HepG2 (cell line): ENCODE measurements at regions not wholly inside any gene's neighbourhood (a gene's known extent, or its start where the extent isn't known, plus 50 kb on each side); places are given as distances from the start of the nearest gene placed in this dataset.

Experiments used
- ATAC-seq: fragments of 200-7000 bp; cut with Tn5 transposase; 3 replicates; pipeline ENCODE4 v1.9.1; 2020; ENCODE audit warnings: mild to moderate bottlenecking, moderate library complexity
- BruUV-seq: library from RNA; stranded (reverse); fragments of 400-500 nt; replicated peaks from 2 replicates; lab custom pipeline; 2021; lab: Mats Ljungman, UMichigan
- CTCF ChIA-PET: fragments of 300-600 bp; formaldehyde crosslinking; extraction: SDS; loops from one replicate; lab custom pipeline; 2021; ENCODE audit warnings: low total read pairs, inconsistent platforms, low intra/inter-chr PET ratio; lab: Yijun Ruan, JAX
- POLR2A ChIA-PET: fragments of 350-600 bp; sonication (Branson Sonifier 250); formaldehyde crosslinking; loops from one replicate; lab custom pipeline; 2020; ENCODE audit warnings: antibody characterized with exemption, inconsistent platforms; lab: Yijun Ruan, JAX
- DNase-seq: peaks from one replicate; pipeline ENCODE4 v3.0.0-alpha.2; 2015; ENCODE audit warnings: low spot score
- FAIRE-seq: peaks from 3 replicates; lab custom pipeline; 2011; peaks lifted over from hg19 to GRCh38; lab: Jason Lieb, UNC
- H2AFZ ChIP-seq: one replicate; pipeline ENCODE4 v1.6.1; 2011; ENCODE audit warnings: low read length, inconsistent platforms
- H3K27ac ChIP-seq: fragments of 300-600 bp; 3 replicates; pipeline ENCODE4 v1.8.0; 2011; ENCODE audit warnings: mixed run types, mild to moderate bottlenecking, mixed read lengths, low read length, inconsistent platforms; ENCODE audit not compliant: insufficient read depth; ENCODE audit errors: extremely low read length
- H3K27me3 ChIP-seq, 2 experiments: fragments of 200-600 bp in 1 of 2; 2 replicates in 1 of 2; 3 replicates in 1 of 2; pipeline versions ENCODE4 v1.6.0 to v1.8.0; 2011; ENCODE audit warnings: low read length in 2 of 2, mild to moderate bottlenecking in 2 of 2, moderate library complexity in 2 of 2, inconsistent platforms in 1 of 2; ENCODE audit not compliant: insufficient read depth in 2 of 2, control insufficient read depth in 1 of 2
- H3K36me3 ChIP-seq, 2 experiments: fragments of 200-600 bp in 1 of 2; replicated peaks in 1 of 2; 2 replicates in 1 of 2; 3 replicates in 1 of 2; pipeline versions ENCODE4 v1.5.1 to v1.8.0; 2011; ENCODE audit warnings: low read length in 2 of 2, inconsistent platforms in 1 of 2; ENCODE audit not compliant: insufficient read depth in 2 of 2, control insufficient read depth in 1 of 2
- H3K4me1 ChIP-seq: 2 replicates; pipeline ENCODE4 v1.5.1; 2012; ENCODE audit warnings: low read length, inconsistent platforms; ENCODE audit not compliant: insufficient read depth
- H3K4me2 ChIP-seq: 2 replicates; pipeline ENCODE4 v1.6.0; 2011; ENCODE audit warnings: low read depth, low read length, inconsistent platforms
- H3K4me3 ChIP-seq, 3 experiments: fragments of 200-600 bp in 1 of 3; sonication (generic), shearing (Covaris generic) in 1 of 3; replicated peaks in 1 of 3; 2 replicates each; pipeline ENCODE4 v1.5.1; 2011 to 2016; ENCODE audit warnings: low read length in 3 of 3, inconsistent platforms in 2 of 3, low read depth in 2 of 3, mild to moderate bottlenecking in 2 of 3, control low read depth in 1 of 3, mixed read lengths in 1 of 3; ENCODE audit not compliant: insufficient read depth in 1 of 3
- H3K79me2 ChIP-seq: one replicate; pipeline ENCODE4 v1.6.1; 2011; ENCODE audit warnings: low read length, inconsistent platforms; ENCODE audit not compliant: insufficient read depth
- H3K9ac ChIP-seq: 2 replicates; pipeline ENCODE4 v1.6.0; 2011; ENCODE audit warnings: mild to moderate bottlenecking, low read depth, low read length, inconsistent platforms; ENCODE audit not compliant: insufficient read depth
- H3K9me3 ChIP-seq: 2 replicates; pipeline ENCODE4 v1.5.1; 2012; ENCODE audit warnings: mild to moderate bottlenecking, low read length
- H4K20me1 ChIP-seq: 2 replicates; pipeline ENCODE4 v1.6.0; 2011; ENCODE audit warnings: inconsistent platforms, mild to moderate bottlenecking, low read length, moderate library complexity; ENCODE audit not compliant: insufficient read depth
- ZNF850 ChIP-seq: sonication (generic); formaldehyde crosslinking; conservative IDR thresholded peaks from 2 replicates; pipeline ENCODE4 v1.9.0; 2021; ENCODE audit warnings: mild to moderate bottlenecking, missing genetic modification reagents
- WGBS: methylation state at CpG from one replicate; pipeline ENCODE4 v1.1.6; 2017; ENCODE audit warnings: low lambda C conversion rate; 5-methylcytosine and 5-hydroxymethylcytosine counted together
- in situ Hi-C: cut with HindIII; loops from 2 replicates; pipeline ENCODE4 v1.10.0; 2017; ENCODE audit warnings: low pct_unique_long_range_greater_than_20kb; ENCODE audit not compliant: extremely low pct_ligation_motif_present
- intact Hi-C: fragments of 100-400 bp; cut with micrococcal nuclease; formaldehyde crosslinking; loops from one replicate; pipeline ENCODE4 v1.10.0; 2022; ENCODE audit not compliant: unreplicated experiment
- TF ChIP-seq, protein P1 (sequence below): sonication (generic); formaldehyde crosslinking; IDR thresholded peaks from 2 replicates; pipeline ENCODE4 v1.5.0; 2020; ENCODE audit warnings: missing genetic modification reagents
- TF ChIP-seq, protein P2 (sequence below): sonication (generic); formaldehyde crosslinking; IDR thresholded peaks from 2 replicates; pipeline ENCODE4 v1.4.0; 2020; ENCODE audit warnings: mild to moderate bottlenecking, missing genetic modification reagents
- TF ChIP-seq, protein P3 (sequence below): sonication (generic); formaldehyde crosslinking; IDR thresholded peaks from 2 replicates; pipeline ENCODE4 v1.5.0; 2020; ENCODE audit warnings: missing genetic modification reagents
- TF ChIP-seq, protein P4 (sequence below): sonication (generic); formaldehyde crosslinking; IDR thresholded peaks from 2 replicates; pipeline ENCODE4 v1.4.0; 2020; ENCODE audit warnings: missing genetic modification reagents

DNA sequence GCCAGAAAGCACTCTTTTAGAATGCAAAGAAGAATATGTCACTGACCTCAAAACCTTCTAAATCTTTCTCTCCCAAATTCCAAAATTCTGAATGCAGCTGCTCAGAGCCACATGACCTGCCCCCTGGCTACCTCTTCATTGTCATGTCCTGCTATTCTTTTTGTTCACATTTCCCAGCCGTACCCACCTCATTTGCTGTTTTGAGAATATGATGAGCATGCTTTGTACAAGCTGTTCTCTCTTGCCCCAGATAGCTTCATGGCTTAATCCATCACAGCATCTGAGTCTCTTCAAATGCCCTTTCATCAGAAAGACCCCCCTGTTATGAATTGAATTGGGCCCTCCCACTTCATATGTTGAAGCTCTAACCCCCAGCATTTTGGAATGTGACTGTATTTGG lies 214.3 kb downstream of the KCNS3 start:
- no peaks in the 10 kb centered on the region for H4K20me1 ChIP-seq
- DNase-seq (no peak), ATAC-seq (no peak), FAIRE-seq (no peak)
- ChIA-PET POLR2A (no interaction called here), CTCF (no interaction called here)
- H3K79me2 ChIP-seq: no peaks in the 10 kb centered on the region
- H3K9ac ChIP-seq: no peak overlapping the region
- H2AFZ ChIP-seq: no peak overlapping the region
- no peaks in the 10 kb centered on the region for H3K4me1 ChIP-seq
- H3K27ac ChIP-seq: no peak overlapping the region
- intact Hi-C loops: no loop called here
- H3K4me2 ChIP-seq: no peak overlapping the region
- H3K27me3 ChIP-seq: 0 out of 5 replicates have a peak, but pooled peaks cover 0 to 3% of the 10 kb centered on the region in 2 experiments
- WGBS: 4% methylated on average over 1 of the region's 1 CpG
- no peaks in the 10 kb centered on the region for H3K9me3 ChIP-seq
- TF ChIP-seq, protein P1, sequence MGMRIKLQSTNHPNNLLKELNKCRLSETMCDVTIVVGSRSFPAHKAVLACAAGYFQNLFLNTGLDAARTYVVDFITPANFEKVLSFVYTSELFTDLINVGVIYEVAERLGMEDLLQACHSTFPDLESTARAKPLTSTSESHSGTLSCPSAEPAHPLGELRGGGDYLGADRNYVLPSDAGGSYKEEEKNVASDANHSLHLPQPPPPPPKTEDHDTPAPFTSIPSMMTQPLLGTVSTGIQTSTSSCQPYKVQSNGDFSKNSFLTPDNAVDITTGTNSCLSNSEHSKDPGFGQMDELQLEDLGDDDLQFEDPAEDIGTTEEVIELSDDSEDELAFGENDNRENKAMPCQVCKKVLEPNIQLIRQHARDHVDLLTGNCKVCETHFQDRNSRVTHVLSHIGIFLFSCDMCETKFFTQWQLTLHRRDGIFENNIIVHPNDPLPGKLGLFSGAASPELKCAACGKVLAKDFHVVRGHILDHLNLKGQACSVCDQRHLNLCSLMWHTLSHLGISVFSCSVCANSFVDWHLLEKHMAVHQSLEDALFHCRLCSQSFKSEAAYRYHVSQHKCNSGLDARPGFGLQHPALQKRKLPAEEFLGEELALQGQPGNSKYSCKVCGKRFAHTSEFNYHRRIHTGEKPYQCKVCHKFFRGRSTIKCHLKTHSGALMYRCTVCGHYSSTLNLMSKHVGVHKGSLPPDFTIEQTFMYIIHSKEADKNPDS (CRISPR knock-in tag): no peak
- TF ChIP-seq, protein P2, sequence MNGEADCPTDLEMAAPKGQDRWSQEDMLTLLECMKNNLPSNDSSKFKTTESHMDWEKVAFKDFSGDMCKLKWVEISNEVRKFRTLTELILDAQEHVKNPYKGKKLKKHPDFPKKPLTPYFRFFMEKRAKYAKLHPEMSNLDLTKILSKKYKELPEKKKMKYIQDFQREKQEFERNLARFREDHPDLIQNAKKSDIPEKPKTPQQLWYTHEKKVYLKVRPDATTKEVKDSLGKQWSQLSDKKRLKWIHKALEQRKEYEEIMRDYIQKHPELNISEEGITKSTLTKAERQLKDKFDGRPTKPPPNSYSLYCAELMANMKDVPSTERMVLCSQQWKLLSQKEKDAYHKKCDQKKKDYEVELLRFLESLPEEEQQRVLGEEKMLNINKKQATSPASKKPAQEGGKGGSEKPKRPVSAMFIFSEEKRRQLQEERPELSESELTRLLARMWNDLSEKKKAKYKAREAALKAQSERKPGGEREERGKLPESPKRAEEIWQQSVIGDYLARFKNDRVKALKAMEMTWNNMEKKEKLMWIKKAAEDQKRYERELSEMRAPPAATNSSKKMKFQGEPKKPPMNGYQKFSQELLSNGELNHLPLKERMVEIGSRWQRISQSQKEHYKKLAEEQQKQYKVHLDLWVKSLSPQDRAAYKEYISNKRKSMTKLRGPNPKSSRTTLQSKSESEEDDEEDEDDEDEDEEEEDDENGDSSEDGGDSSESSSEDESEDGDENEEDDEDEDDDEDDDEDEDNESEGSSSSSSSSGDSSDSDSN: no peak
- TF ChIP-seq, protein P3, sequence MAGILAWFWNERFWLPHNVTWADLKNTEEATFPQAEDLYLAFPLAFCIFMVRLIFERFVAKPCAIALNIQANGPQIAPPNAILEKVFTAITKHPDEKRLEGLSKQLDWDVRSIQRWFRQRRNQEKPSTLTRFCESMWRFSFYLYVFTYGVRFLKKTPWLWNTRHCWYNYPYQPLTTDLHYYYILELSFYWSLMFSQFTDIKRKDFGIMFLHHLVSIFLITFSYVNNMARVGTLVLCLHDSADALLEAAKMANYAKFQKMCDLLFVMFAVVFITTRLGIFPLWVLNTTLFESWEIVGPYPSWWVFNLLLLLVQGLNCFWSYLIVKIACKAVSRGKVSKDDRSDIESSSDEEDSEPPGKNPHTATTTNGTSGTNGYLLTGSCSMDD (CRISPR knock-in tag): no peak
- TF ChIP-seq ZNF850 (CRISPR knock-in tag): no peak
- TF ChIP-seq, protein P4, sequence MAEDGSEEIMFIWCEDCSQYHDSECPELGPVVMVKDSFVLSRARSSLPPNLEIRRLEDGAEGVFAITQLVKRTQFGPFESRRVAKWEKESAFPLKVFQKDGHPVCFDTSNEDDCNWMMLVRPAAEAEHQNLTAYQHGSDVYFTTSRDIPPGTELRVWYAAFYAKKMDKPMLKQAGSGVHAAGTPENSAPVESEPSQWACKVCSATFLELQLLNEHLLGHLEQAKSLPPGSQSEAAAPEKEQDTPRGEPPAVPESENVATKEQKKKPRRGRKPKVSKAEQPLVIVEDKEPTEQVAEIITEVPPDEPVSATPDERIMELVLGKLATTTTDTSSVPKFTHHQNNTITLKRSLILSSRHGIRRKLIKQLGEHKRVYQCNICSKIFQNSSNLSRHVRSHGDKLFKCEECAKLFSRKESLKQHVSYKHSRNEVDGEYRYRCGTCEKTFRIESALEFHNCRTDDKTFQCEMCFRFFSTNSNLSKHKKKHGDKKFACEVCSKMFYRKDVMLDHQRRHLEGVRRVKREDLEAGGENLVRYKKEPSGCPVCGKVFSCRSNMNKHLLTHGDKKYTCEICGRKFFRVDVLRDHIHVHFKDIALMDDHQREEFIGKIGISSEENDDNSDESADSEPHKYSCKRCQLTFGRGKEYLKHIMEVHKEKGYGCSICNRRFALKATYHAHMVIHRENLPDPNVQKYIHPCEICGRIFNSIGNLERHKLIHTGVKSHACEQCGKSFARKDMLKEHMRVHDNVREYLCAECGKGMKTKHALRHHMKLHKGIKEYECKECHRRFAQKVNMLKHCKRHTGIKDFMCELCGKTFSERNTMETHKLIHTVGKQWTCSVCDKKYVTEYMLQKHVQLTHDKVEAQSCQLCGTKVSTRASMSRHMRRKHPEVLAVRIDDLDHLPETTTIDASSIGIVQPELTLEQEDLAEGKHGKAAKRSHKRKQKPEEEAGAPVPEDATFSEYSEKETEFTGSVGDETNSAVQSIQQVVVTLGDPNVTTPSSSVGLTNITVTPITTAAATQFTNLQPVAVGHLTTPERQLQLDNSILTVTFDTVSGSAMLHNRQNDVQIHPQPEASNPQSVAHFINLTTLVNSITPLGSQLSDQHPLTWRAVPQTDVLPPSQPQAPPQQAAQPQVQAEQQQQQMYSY: no peak
- H3K36me3 ChIP-seq: no peaks in the 10 kb centered on the region
- no peak overlapping the region for H3K4me3 ChIP-seq
- in situ Hi-C loops: no loop called here
- BruUV-seq: no TSS peak
